HepG2 (cell line): ENCODE measurements at regions not wholly inside any gene's neighbourhood (a gene's known extent, or its start where the extent isn't known, plus 50 kb on each side); places are given as distances from the start of the nearest gene placed in this dataset.

Source experiments
- ATAC-seq: fragments of 200-7000 bp; cut with Tn5 transposase; 3 replicates; pipeline ENCODE4 v1.9.1; 2020; ENCODE audit warnings: mild to moderate bottlenecking, moderate library complexity
- BruUV-seq: library from RNA; stranded (reverse); fragments of 400-500 nt; replicated peaks from 2 replicates; lab custom pipeline; 2021; lab: Mats Ljungman, UMichigan
- CTCF ChIA-PET: fragments of 300-600 bp; formaldehyde crosslinking; extraction: SDS; loops from one replicate; lab custom pipeline; 2021; ENCODE audit warnings: low total read pairs, inconsistent platforms, low intra/inter-chr PET ratio; lab: Yijun Ruan, JAX
- POLR2A ChIA-PET: fragments of 350-600 bp; sonication (Branson Sonifier 250); formaldehyde crosslinking; loops from one replicate; lab custom pipeline; 2020; ENCODE audit warnings: antibody characterized with exemption, inconsistent platforms; lab: Yijun Ruan, JAX
- DNase-seq: peaks from one replicate; pipeline ENCODE4 v3.0.0-alpha.2; 2015; ENCODE audit warnings: low spot score
- FAIRE-seq: peaks from 3 replicates; lab custom pipeline; 2011; peaks lifted over from hg19 to GRCh38; lab: Jason Lieb, UNC
- H2AFZ ChIP-seq: one replicate; pipeline ENCODE4 v1.6.1; 2011; ENCODE audit warnings: low read length, inconsistent platforms
- H3K27ac ChIP-seq: fragments of 300-600 bp; 3 replicates; pipeline ENCODE4 v1.8.0; 2011; ENCODE audit warnings: mixed run types, mild to moderate bottlenecking, mixed read lengths, low read length, inconsistent platforms; ENCODE audit not compliant: insufficient read depth; ENCODE audit errors: extremely low read length
- H3K27me3 ChIP-seq, 2 experiments: fragments of 200-600 bp in 1 of 2; 2 replicates in 1 of 2; 3 replicates in 1 of 2; pipeline versions ENCODE4 v1.6.0 to v1.8.0; 2011; ENCODE audit warnings: low read length in 2 of 2, mild to moderate bottlenecking in 2 of 2, moderate library complexity in 2 of 2, inconsistent platforms in 1 of 2; ENCODE audit not compliant: insufficient read depth in 2 of 2, control insufficient read depth in 1 of 2
- H3K36me3 ChIP-seq, 2 experiments: fragments of 200-600 bp in 1 of 2; replicated peaks in 1 of 2; 2 replicates in 1 of 2; 3 replicates in 1 of 2; pipeline versions ENCODE4 v1.5.1 to v1.8.0; 2011; ENCODE audit warnings: low read length in 2 of 2, inconsistent platforms in 1 of 2; ENCODE audit not compliant: insufficient read depth in 2 of 2, control insufficient read depth in 1 of 2
- H3K4me1 ChIP-seq: 2 replicates; pipeline ENCODE4 v1.5.1; 2012; ENCODE audit warnings: low read length, inconsistent platforms; ENCODE audit not compliant: insufficient read depth
- H3K4me2 ChIP-seq: 2 replicates; pipeline ENCODE4 v1.6.0; 2011; ENCODE audit warnings: low read depth, low read length, inconsistent platforms
- H3K4me3 ChIP-seq, 3 experiments: fragments of 200-600 bp in 1 of 3; sonication (generic), shearing (Covaris generic) in 1 of 3; replicated peaks in 1 of 3; 2 replicates each; pipeline ENCODE4 v1.5.1; 2011 to 2016; ENCODE audit warnings: low read length in 3 of 3, inconsistent platforms in 2 of 3, low read depth in 2 of 3, mild to moderate bottlenecking in 2 of 3, control low read depth in 1 of 3, mixed read lengths in 1 of 3; ENCODE audit not compliant: insufficient read depth in 1 of 3
- H3K79me2 ChIP-seq: one replicate; pipeline ENCODE4 v1.6.1; 2011; ENCODE audit warnings: low read length, inconsistent platforms; ENCODE audit not compliant: insufficient read depth
- H3K9ac ChIP-seq: 2 replicates; pipeline ENCODE4 v1.6.0; 2011; ENCODE audit warnings: mild to moderate bottlenecking, low read depth, low read length, inconsistent platforms; ENCODE audit not compliant: insufficient read depth
- H3K9me3 ChIP-seq: 2 replicates; pipeline ENCODE4 v1.5.1; 2012; ENCODE audit warnings: mild to moderate bottlenecking, low read length
- H4K20me1 ChIP-seq: 2 replicates; pipeline ENCODE4 v1.6.0; 2011; ENCODE audit warnings: inconsistent platforms, mild to moderate bottlenecking, low read length, moderate library complexity; ENCODE audit not compliant: insufficient read depth
- ATF1 ChIP-seq: IDR thresholded peaks from 2 replicates; pipeline ENCODE4 v1.6.1; 2016; ENCODE audit warnings: mild to moderate bottlenecking, control low read depth
- RBM22 ChIP-seq: fragments of 200-400 bp; formaldehyde crosslinking; optimal IDR thresholded peaks from 2 replicates; pipeline ENCODE3; 2017; ENCODE audit warnings: mild to moderate bottlenecking, low read length, moderate library complexity
- SMC3 ChIP-seq: IDR thresholded peaks from 2 replicates; pipeline ENCODE4 v1.6.1; 2011; ENCODE audit warnings: low read length, improper control_type of control experiment
- STAG1 ChIP-seq: sonication (generic); formaldehyde crosslinking; IDR thresholded peaks from 2 replicates; pipeline ENCODE4 v1.4.0; 2020; ENCODE audit warnings: missing genetic modification reagents
- ZNF10 ChIP-seq: sonication (generic); formaldehyde crosslinking; IDR thresholded peaks from 2 replicates; pipeline ENCODE4 v1.4.0; 2020; ENCODE audit warnings: mild to moderate bottlenecking, low read depth, missing genetic modification reagents, borderline replicate concordance
- ZNF674 ChIP-seq: sonication (generic); formaldehyde crosslinking; IDR thresholded peaks from 2 replicates; pipeline ENCODE4 v1.5.0; 2020; ENCODE audit warnings: low read depth, mild to moderate bottlenecking, missing genetic modification reagents
- WGBS: methylation state at CpG from one replicate; pipeline ENCODE4 v1.1.6; 2017; ENCODE audit warnings: low lambda C conversion rate; 5-methylcytosine and 5-hydroxymethylcytosine counted together
- in situ Hi-C: cut with HindIII; loops from 2 replicates; pipeline ENCODE4 v1.10.0; 2017; ENCODE audit warnings: low pct_unique_long_range_greater_than_20kb; ENCODE audit not compliant: extremely low pct_ligation_motif_present
- intact Hi-C: fragments of 100-400 bp; cut with micrococcal nuclease; formaldehyde crosslinking; loops from one replicate; pipeline ENCODE4 v1.10.0; 2022; ENCODE audit not compliant: unreplicated experiment
- TF ChIP-seq, protein P1 (sequence below): sonication (generic); formaldehyde crosslinking; IDR thresholded peaks from 2 replicates; pipeline ENCODE4 v1.5.0; 2020; ENCODE audit warnings: mild to moderate bottlenecking, missing genetic modification reagents, moderate library complexity

DNA sequence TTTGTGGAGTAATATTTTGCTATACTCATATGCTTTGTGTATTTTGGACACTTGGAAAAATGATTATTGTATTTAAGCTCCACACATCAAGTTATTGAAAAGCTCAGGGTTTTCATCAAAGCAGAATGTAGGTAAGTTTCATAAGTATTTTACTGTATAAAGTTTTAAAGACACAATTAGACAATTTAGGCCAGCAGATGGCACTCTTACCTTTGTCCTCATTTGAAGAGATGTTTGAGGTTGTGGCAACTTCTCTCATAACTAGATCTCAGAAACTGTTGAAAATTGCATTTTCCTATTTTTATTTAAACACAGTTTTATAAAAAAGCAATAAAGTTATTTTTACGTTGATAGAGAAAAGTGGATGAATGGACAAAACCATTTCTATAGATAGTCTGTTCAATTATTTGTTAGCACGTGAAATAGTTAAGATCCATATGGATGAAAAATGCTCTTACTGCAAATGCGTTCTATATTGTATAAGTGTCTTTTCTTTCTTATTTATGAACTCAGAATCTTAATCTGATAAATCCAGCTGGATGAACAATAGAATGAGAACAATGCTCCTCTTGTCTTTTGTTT lies 300.0 kb downstream of the AEBP2 start:
- peak; percentile 70 for FAIRE-seq
- CTCF ChIA-PET, result interaction anchor here (1.5 kb wide), 1 partner anchor 481 kb away, joined by 5 read pairs; no protein-coding TSS in a partner anchor
- Histone ChIP-seq H2AFZ (no peak overlapping the region), H3K27ac (no peak overlapping the region), H3K4me2 (no peak overlapping the region), H3K9me3 (no peaks in the 10 kb centered on the region), H3K4me3 (no peak overlapping the region)
- POLR2A ChIA-PET, result no interaction called here
- no peak for ATAC-seq
- no TSS peak for BruUV-seq
- 48% methylated on average over 3 of the region's 3 CpGs for WGBS
- TF ChIP-seq ZNF10 (no peak), ATF1 (no peak), ZNF674 (CRISPR knock-in tag) (no peak), RBM22 (no peak), STAG1 (CRISPR knock-in tag) (peak; percentile 60), SMC3 (peak; percentile 54)
- TF ChIP-seq, protein P1, sequence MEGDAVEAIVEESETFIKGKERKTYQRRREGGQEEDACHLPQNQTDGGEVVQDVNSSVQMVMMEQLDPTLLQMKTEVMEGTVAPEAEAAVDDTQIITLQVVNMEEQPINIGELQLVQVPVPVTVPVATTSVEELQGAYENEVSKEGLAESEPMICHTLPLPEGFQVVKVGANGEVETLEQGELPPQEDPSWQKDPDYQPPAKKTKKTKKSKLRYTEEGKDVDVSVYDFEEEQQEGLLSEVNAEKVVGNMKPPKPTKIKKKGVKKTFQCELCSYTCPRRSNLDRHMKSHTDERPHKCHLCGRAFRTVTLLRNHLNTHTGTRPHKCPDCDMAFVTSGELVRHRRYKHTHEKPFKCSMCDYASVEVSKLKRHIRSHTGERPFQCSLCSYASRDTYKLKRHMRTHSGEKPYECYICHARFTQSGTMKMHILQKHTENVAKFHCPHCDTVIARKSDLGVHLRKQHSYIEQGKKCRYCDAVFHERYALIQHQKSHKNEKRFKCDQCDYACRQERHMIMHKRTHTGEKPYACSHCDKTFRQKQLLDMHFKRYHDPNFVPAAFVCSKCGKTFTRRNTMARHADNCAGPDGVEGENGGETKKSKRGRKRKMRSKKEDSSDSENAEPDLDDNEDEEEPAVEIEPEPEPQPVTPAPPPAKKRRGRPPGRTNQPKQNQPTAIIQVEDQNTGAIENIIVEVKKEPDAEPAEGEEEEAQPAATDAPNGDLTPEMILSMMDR (CRISPR knock-in tag), result peak; percentile 58
- TF ChIP-seq, all 625 proteins: peak for 3
- H3K36me3 ChIP-seq, result no peaks in the 10 kb centered on the region
- no peaks in the 10 kb centered on the region for H3K4me1 ChIP-seq
- in situ Hi-C loops (loop anchor here (25.0 kb wide), 1 partner anchor 873 kb away; no protein-coding TSS in a partner anchor), intact Hi-C loops (loop anchor here (1.0 to 2.0 kb wide), 4 partner anchors 481 to 1432 kb away; no protein-coding TSS in a partner anchor)
- H3K79me2 ChIP-seq, result no peaks in the 10 kb centered on the region
- no peaks in the 10 kb centered on the region for H4K20me1 ChIP-seq
- H3K27me3 ChIP-seq, result no peaks in the 10 kb centered on the region
- H3K9ac ChIP-seq, result no peak overlapping the region
- DNase-seq, result peak; percentile 41
